GM19455 (cell line): ENCODE measurements at regions not wholly inside any gene's neighbourhood (a gene's known extent, or its start where the extent isn't known, plus 50 kb on each side); places are given as distances from the start of the nearest gene placed in this dataset.

Experiments
- ATAC-seq: cut with Tn5 transposase; IDR thresholded peaks from one replicate; pipeline ENCODE4 v1.9.1; 2021; ENCODE audit not compliant: unreplicated experiment

DNA sequence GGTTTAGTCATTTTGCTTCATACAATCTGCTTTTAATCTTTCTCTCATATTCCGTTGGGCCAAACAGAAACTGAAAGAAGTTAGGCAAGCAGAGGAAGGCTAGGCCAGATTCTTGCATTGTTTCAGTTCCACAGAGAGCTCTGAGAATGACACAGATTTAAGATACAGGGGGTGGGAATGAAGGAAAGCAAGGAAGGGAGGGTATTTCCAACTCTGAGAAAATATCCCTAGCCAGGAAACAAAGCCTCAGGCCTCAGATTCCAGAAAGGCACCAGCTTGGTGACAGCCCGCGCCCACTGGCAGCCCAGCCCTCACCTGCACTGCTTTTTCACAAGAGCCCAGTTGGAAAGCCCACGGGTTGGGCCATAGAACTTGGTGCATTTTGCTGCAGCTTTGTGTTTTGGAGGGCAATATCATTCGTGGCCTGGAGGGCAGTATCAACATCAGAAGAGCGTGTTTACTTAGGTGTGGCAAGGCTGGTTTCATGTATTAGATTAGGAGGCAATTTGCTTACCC, 63.5 kb downstream of the ENC1 start:
- ATAC-seq, result peak; percentile 63

GRCh38 chr5:74575741-74576538, 64.6 kb downstream of the ENC1 start:
- no peak for ATAC-seq

GRCh38 chr5:74570250-74570649, 70.3 kb downstream of the ENC1 start:
- no peak for ATAC-seq

DNA sequence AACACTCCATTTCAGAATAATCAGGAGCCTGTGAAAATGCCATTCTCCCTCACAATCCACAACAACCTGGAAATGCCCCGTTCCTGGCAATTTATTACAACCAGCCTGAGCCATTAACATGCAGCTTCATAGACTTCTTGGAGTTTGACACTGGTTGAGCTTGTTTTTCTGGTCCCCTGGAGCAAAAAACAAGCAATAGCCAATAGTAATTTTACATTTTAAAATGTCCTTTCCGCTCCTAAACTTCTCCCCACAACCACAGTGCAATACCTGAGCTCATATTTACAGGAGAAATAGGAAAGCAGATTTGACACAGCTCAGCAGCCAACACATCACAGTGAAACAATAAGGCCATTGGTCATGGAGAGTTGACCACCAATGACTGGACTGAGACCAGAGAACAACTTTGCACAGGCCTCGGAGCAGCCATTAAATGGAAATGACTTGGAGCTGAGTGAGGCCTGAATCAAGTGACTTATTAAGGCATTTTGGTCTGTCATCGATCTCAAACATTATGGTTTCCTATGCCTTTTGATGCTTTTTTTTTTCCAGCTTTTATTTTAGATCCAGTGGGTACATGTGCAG, 73.0 kb downstream of the ENC1 start:
- ATAC-seq, result no peak

- ATAC-seq, result no peak
Measured at GRCh38 chr5:74562122-74562521, 78.4 kb downstream of the ENC1 start.

DNA sequence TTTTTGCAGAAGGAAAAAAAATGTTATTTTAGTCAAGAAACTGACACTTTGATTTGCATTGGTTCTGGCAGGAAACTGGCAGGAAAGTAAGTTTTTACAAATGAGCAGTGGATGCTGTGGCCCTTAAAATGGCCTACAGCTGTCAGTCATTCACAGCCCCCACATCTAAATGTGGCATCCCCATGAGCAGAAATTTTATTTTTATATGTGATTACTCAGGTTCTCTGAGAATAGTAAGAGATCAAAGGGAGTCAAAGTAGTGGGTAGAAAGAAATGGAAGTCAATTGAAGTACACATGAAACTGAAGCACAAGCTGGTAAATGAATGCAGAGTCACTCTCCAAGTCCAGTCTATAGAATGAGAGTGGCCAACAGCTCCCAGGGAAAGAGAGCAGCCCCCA, 80.3 kb downstream of the ENC1 start:
- no peak for ATAC-seq

GRCh38 chr5:74556631-74557595, 83.6 kb downstream of the ENC1 start:
- ATAC-seq, result no peak

GRCh38 chr5:74556006-74556405, 84.5 kb downstream of the ENC1 start:
- no peak for ATAC-seq

DNA sequence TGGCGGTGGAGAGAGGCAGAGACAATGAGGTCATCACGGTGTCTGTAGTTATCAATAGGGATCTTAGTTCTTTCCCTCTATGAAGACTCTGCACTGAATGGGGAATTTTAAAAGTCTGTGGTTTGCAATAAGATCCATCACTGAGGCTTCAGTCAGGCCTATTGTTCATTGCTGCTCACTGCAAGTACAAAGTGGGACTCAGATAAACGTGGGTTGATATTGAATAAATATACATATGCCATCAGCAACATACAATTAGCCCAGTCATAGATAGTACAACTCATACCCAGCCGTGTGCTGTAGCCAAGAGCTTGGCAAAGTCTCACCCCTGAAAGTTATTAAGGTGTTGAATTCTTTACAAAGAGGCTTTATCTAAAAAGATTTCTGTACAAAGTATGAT, 88.4 kb downstream of the ENC1 start:
- ATAC-seq, result no peak

DNA sequence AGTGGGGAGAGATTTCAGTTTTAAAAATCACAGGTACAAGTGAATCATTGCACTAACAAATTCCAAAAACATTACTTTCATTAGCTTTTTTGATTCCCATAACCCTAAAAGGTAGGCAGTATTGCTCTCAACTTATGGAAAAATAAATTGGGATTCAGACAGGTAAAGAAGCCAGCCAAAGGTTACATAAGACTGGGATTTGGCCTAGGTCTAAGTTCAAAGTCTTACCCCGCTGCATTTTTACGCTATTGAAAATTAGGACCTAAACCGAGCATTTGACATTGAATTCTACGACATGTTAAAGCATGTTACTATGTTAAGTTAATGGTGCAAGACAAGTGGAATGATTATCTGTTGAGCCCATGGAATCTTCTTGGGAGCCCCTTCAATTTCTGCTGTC, 89.6 kb downstream of the ENC1 start:
- ATAC-seq, result no peak

GRCh38 chr5:74549384-74549783, 91.1 kb downstream of the ENC1 start:
- ATAC-seq, result no peak

DNA sequence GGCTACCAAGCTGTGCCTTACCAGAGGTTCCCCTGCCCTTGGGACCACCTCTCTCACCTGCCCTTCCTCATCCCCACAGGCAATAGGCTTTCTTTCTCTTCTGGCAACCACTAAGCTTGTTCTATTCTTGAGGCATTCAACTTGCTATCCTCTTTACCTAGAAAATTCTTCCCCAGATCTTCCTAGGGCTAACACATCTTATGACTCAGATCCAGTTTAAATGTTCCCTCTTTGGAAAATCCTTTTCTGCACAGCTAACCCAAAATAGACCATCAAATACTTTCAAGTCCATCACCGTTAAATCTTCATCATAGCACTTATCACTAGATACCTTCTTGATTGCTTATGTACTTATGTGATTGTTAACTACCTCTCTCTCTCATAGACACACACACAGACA, 93.7 kb downstream of the ENC1 start:
- ATAC-seq, result no peak

DNA sequence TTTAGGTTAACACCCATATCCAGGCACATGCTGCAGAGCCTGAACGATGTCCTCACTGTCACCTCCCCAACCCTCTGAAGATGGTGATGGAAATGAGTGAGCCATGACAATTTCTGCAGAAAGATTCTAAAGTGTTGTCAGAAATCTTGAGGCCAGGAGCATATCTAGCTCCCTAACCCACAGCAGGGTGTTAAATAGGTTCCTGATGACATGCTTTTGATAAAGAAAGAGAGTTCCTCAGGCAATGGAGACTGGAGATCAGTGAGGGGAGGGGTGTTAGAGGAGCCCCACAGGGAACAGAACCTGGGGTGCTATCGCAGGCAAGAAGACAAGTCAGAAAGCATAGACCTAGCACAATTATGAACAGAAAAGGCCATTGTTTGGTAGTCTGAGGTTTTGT, 95.7 kb downstream of the ENC1 start:
- no peak for ATAC-seq

DNA sequence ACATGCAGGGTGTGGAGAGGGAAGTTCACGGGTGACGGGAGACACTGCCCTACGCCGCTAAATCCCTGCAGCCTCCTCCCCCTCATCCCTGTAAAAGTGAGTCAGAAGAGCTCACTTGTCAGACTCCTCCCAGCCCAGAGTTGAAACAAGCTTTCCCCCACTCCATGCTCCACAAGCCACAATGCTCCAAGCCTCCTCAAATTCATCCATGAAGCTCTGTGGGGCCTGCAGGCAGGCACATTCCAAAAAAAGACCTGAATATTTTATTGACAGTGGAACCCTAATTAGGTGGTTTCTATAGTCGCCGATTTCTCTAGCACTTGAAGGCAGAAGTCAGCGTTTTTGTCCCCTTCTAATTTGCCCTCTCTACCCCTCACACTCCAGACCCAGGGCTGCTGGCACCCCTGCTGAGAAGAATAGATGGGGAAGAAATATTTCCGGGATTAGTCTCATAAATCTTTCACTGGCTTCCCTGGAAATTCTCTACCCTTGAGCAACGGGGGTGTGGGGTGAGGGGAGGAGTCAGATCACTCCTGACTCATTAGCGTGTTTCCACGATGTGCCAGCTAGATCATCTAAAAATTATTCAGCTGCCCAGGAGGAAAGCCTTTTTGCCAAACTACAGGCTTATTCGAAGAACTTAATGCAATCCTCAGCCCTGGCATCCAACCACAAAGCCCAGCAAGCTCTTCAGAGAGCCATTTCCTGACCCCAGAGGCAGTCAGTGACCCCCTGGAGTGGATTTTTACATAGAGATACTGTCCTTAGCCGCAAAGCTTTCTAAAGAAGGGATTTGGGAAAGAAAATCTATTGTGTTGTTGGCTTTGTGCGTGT, 97.1 kb downstream of the ENC1 start:
- ATAC-seq, result no peak

DNA sequence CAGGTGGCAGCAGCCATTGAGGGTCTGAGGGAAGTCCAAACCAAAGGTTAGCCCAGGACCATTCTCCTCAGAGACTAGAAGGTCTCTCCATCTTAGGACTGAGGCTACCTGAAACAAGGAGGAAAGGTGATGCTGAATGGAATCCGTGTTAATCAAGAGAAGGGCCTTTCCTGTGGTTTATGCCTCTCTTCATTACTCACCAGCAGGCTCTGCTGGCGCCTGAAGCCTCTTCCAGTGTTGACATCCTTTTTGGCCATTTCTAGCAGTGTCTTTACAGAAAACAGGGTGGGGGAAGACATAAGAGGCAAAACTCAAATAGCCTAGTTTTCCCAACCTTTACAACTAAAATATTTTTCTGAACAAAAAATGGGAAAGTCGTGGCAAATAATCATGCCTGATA, 98.0 kb downstream of the ENC1 start:
- no peak for ATAC-seq

DNA sequence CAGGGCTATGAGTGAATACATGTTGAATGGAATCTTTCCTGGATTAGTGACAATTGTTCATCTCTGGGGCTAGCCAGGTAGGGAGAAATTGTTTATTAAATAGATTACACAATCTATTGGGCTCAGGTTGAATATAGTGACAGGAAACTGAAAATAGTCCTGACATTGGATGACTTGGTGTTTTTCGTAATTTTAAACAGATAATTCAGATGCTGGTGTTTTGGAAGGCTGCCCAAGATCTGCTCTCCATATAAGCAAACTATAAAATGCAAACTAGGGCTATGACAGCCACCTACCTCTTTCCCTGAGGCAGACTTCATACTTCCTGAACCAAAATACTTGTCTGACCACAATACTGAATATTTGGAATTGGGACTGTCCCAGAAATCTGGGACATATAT, 99.1 kb downstream of the ENC1 start:
- no peak for ATAC-seq

DNA sequence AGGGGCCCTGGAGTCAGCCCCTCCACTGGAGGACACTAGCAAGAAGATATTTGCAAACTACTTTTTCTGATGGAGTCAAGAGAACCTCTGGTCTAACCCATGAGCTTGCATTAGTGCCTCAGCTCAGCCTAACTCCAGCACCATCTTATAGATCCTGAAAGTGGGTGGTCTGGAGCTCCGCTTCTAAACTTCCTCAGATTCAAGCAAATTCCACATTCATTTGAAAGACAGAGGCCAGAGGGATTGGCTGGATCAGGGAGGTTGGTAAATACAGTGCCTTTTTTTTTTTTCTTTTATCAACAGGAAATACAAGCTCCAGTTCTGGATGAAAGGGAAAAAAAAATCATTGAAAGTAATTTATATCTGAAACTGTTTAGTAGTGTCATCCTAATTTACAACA, 99.9 kb downstream of the ENC1 start:
- ATAC-seq, result no peak

GRCh38 chr5:74539986-74540385, 100.5 kb downstream of the ENC1 start:
- no peak for ATAC-seq

GRCh38 chr5:74538206-74538661, 102.3 kb downstream of the ENC1 start:
- no peak for ATAC-seq

- ATAC-seq, result no peak
Measured at GRCh38 chr5:74536658-74537057, 103.9 kb downstream of the ENC1 start.

DNA sequence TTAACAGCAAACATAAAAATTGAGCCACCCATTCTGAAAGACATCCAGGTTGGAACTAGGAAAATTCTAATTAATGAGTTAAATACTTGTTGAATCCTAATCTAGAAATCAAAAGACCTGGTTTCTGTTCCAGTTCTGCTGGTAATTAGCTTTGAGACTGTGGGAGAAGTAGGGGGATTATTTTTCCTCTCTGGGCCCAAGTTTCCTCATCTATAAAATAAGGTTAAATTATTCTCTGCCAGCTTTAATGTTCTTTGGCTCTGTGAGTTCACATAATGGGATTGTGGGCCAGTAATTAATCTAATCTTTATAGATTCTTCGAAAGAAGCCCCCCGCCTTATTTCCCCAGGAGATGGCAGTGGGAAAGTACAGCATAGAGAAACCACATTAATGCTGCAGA, 104.6 kb downstream of the ENC1 start:
- ATAC-seq, result no peak
